ENCODE measurements at regions not wholly inside any gene's neighbourhood (a gene's known extent, or its start where the extent isn't known, plus 50 kb on each side); places are given as distances from the start of the nearest gene placed in this dataset.

DNA sequence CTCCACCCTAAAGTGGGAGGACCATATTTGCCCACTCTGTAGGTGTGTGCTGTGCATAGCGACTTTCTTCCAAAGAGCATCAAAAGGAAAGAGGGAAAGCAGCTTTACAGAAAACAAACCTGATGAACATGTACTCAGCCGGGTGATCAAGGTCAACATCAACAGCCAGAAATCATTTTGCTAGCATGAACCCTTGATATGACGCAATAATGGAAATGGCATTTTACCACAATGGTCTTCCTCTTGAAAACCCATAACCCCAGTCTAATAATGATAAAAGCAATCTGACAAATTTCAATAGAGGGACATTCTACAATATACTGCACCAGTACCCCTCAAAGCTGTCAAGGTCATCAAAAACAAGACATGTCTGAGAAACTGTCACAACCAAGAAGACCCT is 350.2 kb downstream of the FBXO15 start:
- ATAC-seq: no peak
- TF ChIP-seq, protein P1, sequence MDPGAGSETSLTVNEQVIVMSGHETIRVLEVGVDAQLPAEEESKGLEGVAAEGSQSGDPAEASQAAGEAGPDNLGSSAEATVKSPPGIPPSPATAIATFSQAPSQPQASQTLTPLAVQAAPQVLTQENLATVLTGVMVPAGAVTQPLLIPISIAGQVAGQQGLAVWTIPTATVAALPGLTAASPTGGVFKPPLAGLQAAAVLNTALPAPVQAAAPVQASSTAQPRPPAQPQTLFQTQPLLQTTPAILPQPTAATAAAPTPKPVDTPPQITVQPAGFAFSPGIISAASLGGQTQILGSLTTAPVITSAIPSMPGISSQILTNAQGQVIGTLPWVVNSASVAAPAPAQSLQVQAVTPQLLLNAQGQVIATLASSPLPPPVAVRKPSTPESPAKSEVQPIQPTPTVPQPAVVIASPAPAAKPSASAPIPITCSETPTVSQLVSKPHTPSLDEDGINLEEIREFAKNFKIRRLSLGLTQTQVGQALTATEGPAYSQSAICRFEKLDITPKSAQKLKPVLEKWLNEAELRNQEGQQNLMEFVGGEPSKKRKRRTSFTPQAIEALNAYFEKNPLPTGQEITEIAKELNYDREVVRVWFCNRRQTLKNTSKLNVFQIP (CRISPR knock-in tag; IDR thresholded peaks at IDR 0.05; ENCODE audit: borderline replicate concordance, low read depth): no peak
- no peak for TF ChIP-seq GLIS3 (CRISPR knock-in tag; IDR thresholded peaks at IDR 0.05)
- no peak for TF ChIP-seq ZFP30 (CRISPR knock-in tag; IDR thresholded peaks at IDR 0.05)
- TF ChIP-seq BACH2 (CRISPR knock-in tag; IDR thresholded peaks at IDR 0.05; ENCODE audit: borderline replicate concordance): no peak
- TF ChIP-seq, protein P2, sequence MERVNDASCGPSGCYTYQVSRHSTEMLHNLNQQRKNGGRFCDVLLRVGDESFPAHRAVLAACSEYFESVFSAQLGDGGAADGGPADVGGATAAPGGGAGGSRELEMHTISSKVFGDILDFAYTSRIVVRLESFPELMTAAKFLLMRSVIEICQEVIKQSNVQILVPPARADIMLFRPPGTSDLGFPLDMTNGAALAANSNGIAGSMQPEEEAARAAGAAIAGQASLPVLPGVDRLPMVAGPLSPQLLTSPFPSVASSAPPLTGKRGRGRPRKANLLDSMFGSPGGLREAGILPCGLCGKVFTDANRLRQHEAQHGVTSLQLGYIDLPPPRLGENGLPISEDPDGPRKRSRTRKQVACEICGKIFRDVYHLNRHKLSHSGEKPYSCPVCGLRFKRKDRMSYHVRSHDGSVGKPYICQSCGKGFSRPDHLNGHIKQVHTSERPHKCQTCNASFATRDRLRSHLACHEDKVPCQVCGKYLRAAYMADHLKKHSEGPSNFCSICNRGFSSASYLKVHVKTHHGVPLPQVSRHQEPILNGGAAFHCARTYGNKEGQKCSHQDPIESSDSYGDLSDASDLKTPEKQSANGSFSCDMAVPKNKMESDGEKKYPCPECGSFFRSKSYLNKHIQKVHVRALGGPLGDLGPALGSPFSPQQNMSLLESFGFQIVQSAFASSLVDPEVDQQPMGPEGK (CRISPR knock-in tag; IDR thresholded peaks at IDR 0.05; ENCODE audit: borderline replicate concordance): no peak
- TF ChIP-seq ZC3H10 (CRISPR knock-in tag; IDR thresholded peaks at IDR 0.05): no peak
- TF ChIP-seq, protein P3, sequence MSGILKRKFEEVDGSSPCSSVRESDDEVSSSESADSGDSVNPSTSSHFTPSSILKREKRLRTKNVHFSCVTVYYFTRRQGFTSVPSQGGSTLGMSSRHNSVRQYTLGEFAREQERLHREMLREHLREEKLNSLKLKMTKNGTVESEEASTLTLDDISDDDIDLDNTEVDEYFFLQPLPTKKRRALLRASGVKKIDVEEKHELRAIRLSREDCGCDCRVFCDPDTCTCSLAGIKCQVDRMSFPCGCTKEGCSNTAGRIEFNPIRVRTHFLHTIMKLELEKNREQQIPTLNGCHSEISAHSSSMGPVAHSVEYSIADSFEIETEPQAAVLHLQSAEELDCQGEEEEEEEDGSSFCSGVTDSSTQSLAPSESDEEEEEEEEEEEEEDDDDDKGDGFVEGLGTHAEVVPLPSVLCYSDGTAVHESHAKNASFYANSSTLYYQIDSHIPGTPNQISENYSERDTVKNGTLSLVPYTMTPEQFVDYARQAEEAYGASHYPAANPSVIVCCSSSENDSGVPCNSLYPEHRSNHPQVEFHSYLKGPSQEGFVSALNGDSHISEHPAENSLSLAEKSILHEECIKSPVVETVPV (CRISPR knock-in tag; IDR thresholded peaks at IDR 0.05): no peak
- no peak for TF ChIP-seq CSDC2 (CRISPR knock-in tag; IDR thresholded peaks at IDR 0.05)
- no peak for TF ChIP-seq SNAI2 (CRISPR knock-in tag; IDR thresholded peaks at IDR 0.05)
- TF ChIP-seq, protein P4, sequence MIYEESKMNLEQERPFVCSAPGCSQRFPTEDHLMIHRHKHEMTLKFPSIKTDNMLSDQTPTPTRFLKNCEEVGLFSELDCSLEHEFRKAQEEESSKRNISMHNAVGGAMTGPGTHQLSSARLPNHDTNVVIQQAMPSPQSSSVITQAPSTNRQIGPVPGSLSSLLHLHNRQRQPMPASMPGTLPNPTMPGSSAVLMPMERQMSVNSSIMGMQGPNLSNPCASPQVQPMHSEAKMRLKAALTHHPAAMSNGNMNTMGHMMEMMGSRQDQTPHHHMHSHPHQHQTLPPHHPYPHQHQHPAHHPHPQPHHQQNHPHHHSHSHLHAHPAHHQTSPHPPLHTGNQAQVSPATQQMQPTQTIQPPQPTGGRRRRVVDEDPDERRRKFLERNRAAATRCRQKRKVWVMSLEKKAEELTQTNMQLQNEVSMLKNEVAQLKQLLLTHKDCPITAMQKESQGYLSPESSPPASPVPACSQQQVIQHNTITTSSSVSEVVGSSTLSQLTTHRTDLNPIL (CRISPR knock-in tag; IDR thresholded peaks at IDR 0.05; ENCODE audit: low read depth): no peak
- no peak for TF ChIP-seq ZNF70 (CRISPR knock-in tag; IDR thresholded peaks at IDR 0.05)
- TF ChIP-seq, protein P5, sequence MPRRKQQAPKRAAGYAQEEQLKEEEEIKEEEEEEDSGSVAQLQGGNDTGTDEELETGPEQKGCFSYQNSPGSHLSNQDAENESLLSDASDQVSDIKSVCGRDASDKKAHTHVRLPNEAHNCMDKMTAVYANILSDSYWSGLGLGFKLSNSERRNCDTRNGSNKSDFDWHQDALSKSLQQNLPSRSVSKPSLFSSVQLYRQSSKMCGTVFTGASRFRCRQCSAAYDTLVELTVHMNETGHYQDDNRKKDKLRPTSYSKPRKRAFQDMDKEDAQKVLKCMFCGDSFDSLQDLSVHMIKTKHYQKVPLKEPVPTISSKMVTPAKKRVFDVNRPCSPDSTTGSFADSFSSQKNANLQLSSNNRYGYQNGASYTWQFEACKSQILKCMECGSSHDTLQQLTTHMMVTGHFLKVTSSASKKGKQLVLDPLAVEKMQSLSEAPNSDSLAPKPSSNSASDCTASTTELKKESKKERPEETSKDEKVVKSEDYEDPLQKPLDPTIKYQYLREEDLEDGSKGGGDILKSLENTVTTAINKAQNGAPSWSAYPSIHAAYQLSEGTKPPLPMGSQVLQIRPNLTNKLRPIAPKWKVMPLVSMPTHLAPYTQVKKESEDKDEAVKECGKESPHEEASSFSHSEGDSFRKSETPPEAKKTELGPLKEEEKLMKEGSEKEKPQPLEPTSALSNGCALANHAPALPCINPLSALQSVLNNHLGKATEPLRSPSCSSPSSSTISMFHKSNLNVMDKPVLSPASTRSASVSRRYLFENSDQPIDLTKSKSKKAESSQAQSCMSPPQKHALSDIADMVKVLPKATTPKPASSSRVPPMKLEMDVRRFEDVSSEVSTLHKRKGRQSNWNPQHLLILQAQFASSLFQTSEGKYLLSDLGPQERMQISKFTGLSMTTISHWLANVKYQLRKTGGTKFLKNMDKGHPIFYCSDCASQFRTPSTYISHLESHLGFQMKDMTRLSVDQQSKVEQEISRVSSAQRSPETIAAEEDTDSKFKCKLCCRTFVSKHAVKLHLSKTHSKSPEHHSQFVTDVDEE (CRISPR knock-in tag; IDR thresholded peaks at IDR 0.05): no peak
- TF ChIP-seq RARB (CRISPR knock-in tag; IDR thresholded peaks at IDR 0.05): no peak
- TF ChIP-seq ZFP3 (CRISPR knock-in tag; IDR thresholded peaks at IDR 0.05): no peak
- no peak for TF ChIP-seq TOX (CRISPR knock-in tag; IDR thresholded peaks at IDR 0.05; ENCODE audit: borderline replicate concordance)

DNA sequence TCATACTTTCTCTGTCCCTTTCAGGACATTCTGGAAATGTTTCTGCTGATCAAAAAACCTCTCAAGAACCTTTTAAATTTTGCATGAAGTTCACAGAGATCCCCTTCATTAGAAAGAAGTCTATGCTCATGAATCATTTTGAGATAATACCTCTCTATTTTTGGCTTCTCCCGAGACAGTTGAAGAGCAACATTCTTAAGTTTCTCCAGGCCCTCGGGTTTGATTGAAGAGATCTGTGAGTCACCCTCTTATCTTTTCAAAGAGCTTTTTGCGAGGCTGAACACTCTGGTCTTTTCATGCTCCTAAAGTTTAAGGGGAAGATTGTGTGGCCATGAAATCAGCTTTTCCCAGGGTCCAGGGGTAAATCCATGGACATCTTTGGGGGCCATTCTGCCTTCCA is 354.2 kb downstream of the FBXO15 start:
- TF ChIP-seq ISL1 (CRISPR knock-in tag; IDR thresholded peaks at IDR 0.05) (no peak), TOX (CRISPR knock-in tag; IDR thresholded peaks at IDR 0.05; ENCODE audit: borderline replicate concordance) (no peak), ZNF8 (CRISPR knock-in tag; IDR thresholded peaks at IDR 0.05) (no peak), ZNF70 (CRISPR knock-in tag; IDR thresholded peaks at IDR 0.05) (no peak), ZNF565 (CRISPR knock-in tag; conservative IDR thresholded peaks at IDR 0.05; ENCODE audit: low read depth) (no peak), BACH2 (CRISPR knock-in tag; IDR thresholded peaks at IDR 0.05; ENCODE audit: borderline replicate concordance) (no peak), ZFP30 (CRISPR knock-in tag; IDR thresholded peaks at IDR 0.05) (no peak), CSDC2 (CRISPR knock-in tag; IDR thresholded peaks at IDR 0.05) (no peak), ZC3H10 (CRISPR knock-in tag; IDR thresholded peaks at IDR 0.05) (no peak), PPARA (CRISPR knock-in tag; IDR thresholded peaks at IDR 0.05; ENCODE audit: borderline replicate concordance) (no peak), GLIS3 (CRISPR knock-in tag; IDR thresholded peaks at IDR 0.05) (no peak), ARNTL (CRISPR knock-in tag; IDR thresholded peaks at IDR 0.05; ENCODE audit: borderline replicate concordance, low read depth) (no peak), ESRRG (CRISPR knock-in tag; IDR thresholded peaks at IDR 0.05) (no peak)
- TF ChIP-seq, protein P3 (CRISPR knock-in tag; IDR thresholded peaks at IDR 0.05): no peak
- TF ChIP-seq, protein P4 (CRISPR knock-in tag; IDR thresholded peaks at IDR 0.05; ENCODE audit: low read depth): no peak
- ATAC-seq: peak; percentile 46; the same call in 1 of the 3 replicates
